ENCODE measurements at regions not wholly inside any gene's neighbourhood (a gene's known extent, or its start where the extent isn't known, plus 50 kb on each side); places are given as distances from the start of the nearest gene placed in this dataset.

GRCh38 chr14:60363275-60363674, 114.3 kb downstream of the PPM1A start:
- intact Hi-C loops (cut with micrococcal nuclease): loop anchor here (10.0 kb wide), 1 partner anchor 1482 kb away; no protein-coding TSS in a partner anchor
- no peak overlapping the region for H3K9ac ChIP-seq (ENCODE audit: low read depth, low read length)

More at GRCh38 chr14:60363275-60363674, 114.3 kb downstream of the PPM1A start:
- Histone ChIP-seq H3K4me2 (ENCODE audit: low read depth, low read length) (no peak overlapping the region), H3K9me3 (ENCODE audit: control insufficient read depth, insufficient read depth, low read length) (no peaks in the 10 kb centered on the region), H3K14ac (replicated peaks; ENCODE audit: low read depth, low read length) (no peak overlapping the region), H3K27ac (ENCODE audit: insufficient read depth, low read length) (no peak overlapping the region), H3K4me1 (ENCODE audit: control insufficient read depth, insufficient read depth, low read length) (no peaks in the 10 kb centered on the region), H2BK5ac (ENCODE audit: low read depth, low read length, poor library complexity, severe bottlenecking) (no peak overlapping the region), H2BK20ac (ENCODE audit: low read depth, low read length) (no peak overlapping the region), H4K91ac (ENCODE audit: insufficient read depth, low read depth, low read length) (no peak overlapping the region), H4K8ac (ENCODE audit: low read depth in 2 of 2, low read length in 2 of 2) (no peak overlapping the region), H2AK9ac (replicated peaks; ENCODE audit: low read depth, low read length, poor library complexity) (no peak overlapping the region), H3K27me3 (ENCODE audit: control insufficient read depth, insufficient read depth, low read length) (peaks cover 2% of the 10 kb centered on the region), H2AK5ac (ENCODE audit: low read depth, low read length) (no peak overlapping the region), H3K79me1 (ENCODE audit: low read depth in 1 of 2, low read length in 2 of 2) (no peaks in the 10 kb centered on the region), H4K5ac (ENCODE audit: low read depth, low read length) (no peak overlapping the region), H2BK120ac (ENCODE audit: low read depth, low read length) (no peak overlapping the region), H3K9me1 (ENCODE audit: insufficient read depth, low read length) (no peaks in the 10 kb centered on the region), H3K18ac (ENCODE audit: low read depth, low read length) (no peak overlapping the region), H2BK15ac (ENCODE audit: low read depth, low read length) (no peak overlapping the region), H3K4ac (ENCODE audit: low read depth, low read length) (no peak overlapping the region), H3K4me3 (ENCODE audit: insufficient read depth, low read depth, low read length) (no peak overlapping the region), H3K56ac (ENCODE audit: extremely low read depth, insufficient read depth, low read length) (no peak overlapping the region), H3K36me3 (ENCODE audit: control insufficient read depth, insufficient read depth, low read length) (no peaks in the 10 kb centered on the region), H3K23ac (ENCODE audit: low read depth, low read length) (no peak overlapping the region), H4K20me1 (ENCODE audit: insufficient read depth, low read length) (no peaks in the 10 kb centered on the region), H2AFZ (replicated peaks; ENCODE audit: low read length, poor library complexity) (no peak overlapping the region)
- ATAC-seq (ENCODE audit: low read depth) (no peak), DNase-seq (no peak)
- BruUV-seq (replicated peaks): no TSS peak
- dilution Hi-C loops (cut with HindIII; ENCODE audit: low sequenced_read_pairs, unreplicated experiment): no loop called here
- ChIA-PET CTCF (interaction anchor here (0.7 to 1.1 kb wide), 2 partner anchors 12 to 13 kb away, joined by 3 read pairs; no protein-coding TSS in a partner anchor), POLR2A (ENCODE audit: unreplicated experiment) (no interaction called here)
- 60% methylated on average over 1 of the region's 2 CpGs; no CpG with 5 or more reads in 1 of the 2 experiments for WGBS, 2 experiments (ENCODE audit: extremely low coverage in 2 of 2, insufficient read length in 1 of 2)
- no peak for TF ChIP-seq RFX5 (IDR thresholded peaks at IDR 0.05; ENCODE audit: low read depth, low read length)
- no peak for TF ChIP-seq CHD1 (IDR thresholded peaks at IDR 0.05; ENCODE audit: low read depth, low read length)
- no peak for TF ChIP-seq NFE2L2 (IDR thresholded peaks at IDR 0.05; ENCODE audit: low read depth, low read length)
- TF ChIP-seq CEBPB (IDR thresholded peaks at IDR 0.05; ENCODE audit: low read depth, low read length): no peak
- TF ChIP-seq MXI1 (IDR thresholded peaks at IDR 0.05; ENCODE audit: borderline replicate concordance, low read depth, low read length): no peak
- TF ChIP-seq MAZ (IDR thresholded peaks at IDR 0.05; ENCODE audit: borderline replicate concordance, low read depth, low read length): no peak
- no peak for TF ChIP-seq POLR2A (IDR thresholded peaks at IDR 0.05; ENCODE audit: low read depth, low read length)
- no peak for TF ChIP-seq FOS (IDR thresholded peaks at IDR 0.05; ENCODE audit: low read depth, low read length)
- no peak for TF ChIP-seq RAD21 (IDR thresholded peaks at IDR 0.05; ENCODE audit: low read length)
- no peak for TF ChIP-seq RCOR1 (IDR thresholded peaks at IDR 0.05; ENCODE audit: insufficient replicate concordance, low read length)
- no peak for TF ChIP-seq CTCF (conservative IDR thresholded peaks at IDR 0.05; ENCODE audit: low read depth, low read length)
- no peak for TF ChIP-seq USF2 (IDR thresholded peaks at IDR 0.05; ENCODE audit: low read depth, low read length)
- in situ Hi-C loops (cut with MboI; ENCODE audit: low sequenced_read_pairs): no loop called here
